GM19035 (cell line): ENCODE measurements at regions not wholly inside any gene's neighbourhood (a gene's known extent, or its start where the extent isn't known, plus 50 kb on each side); places are given as distances from the start of the nearest gene placed in this dataset.
"Not testable (repeated sequence)": the region's sequence is repeated elsewhere in the genome, so short reads cannot be mapped to it uniquely, and the experiment has no call there.

Experiments
- ATAC-seq: cut with Tn5 transposase; IDR thresholded peaks from one replicate; pipeline ENCODE4 v1.9.1; 2021; ENCODE audit not compliant: unreplicated experiment

DNA sequence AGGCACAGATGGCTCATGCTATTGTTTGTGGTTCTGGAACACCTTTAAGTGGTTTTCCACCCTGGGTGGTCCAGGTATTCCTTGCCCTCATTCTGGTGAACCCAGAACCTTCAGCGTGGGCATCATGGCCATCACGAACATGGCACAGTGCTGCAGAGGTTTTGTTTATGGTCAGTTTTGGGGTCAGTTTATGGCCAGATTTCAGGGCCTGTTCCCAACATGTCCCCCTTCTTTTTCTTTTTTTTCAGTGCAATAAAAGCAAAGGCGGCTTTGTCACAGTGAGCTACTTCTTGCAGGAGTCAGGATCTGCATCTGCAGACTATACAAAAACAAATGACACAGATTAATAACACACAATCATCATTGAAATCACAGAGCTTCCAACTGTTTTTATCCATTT is 1085.0 kb upstream of the ALCAM start:
- no peak for ATAC-seq

DNA sequence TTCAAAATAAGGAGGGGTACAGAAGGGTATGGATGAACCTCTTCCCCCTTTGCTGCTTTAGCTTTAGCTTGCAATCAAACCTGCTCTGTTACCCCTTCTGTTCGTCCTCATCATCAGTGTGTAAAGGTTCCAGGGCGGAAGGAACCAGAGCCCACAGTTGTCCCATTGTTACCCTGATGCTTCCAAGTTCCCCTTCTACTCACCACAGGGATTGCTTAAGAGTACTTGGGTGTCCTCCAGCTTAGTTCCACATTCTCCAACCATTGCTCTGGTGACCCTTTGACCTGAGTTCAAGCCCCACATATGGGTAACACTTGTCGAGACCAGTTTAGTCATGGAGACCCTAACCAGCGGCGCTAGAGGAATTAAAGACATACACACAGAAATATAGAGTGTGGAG is 1080.1 kb upstream of the ALCAM start:
- ATAC-seq = no peak

DNA sequence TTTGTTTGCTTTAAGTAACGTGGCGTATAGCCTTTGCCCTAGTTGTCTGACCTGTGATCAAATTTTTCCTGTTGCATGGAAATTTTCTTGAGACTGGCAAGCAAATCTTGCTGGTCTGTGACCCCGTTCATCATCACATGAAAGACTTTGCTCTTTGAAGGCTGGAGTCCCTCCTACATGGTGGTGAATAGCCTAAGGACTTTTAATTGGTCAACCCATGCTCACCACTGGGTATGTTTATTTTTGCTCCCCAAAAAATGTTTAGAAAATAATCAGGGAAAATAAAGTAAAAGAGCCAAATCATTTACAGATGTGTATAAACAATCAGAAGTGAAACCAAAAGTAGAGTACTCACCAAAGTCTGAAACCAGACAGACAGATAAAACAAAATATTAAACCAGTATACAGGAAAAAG is 1075.3 kb upstream of the ALCAM start:
- peak; percentile 77 for ATAC-seq

DNA sequence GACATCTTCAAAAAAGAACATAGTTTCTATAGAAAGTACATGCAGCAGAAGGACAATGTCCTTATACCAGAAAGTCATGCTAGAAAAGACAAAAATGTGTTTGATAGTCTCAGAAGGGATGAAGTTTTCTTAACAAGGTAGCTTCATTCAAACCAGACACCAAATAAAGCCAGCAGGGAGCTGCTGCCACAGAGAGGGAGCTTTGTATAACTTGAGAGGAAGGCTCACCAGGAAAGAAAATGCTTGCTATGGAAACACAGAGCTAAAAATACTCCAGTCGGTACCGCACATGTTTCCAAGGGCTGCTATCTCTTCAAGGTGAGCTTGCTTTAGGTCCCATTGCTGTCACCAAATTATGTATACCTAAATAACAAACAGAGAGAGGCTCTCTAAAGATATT is 1074.8 kb upstream of the ALCAM start:
- ATAC-seq = peak; percentile 28

DNA sequence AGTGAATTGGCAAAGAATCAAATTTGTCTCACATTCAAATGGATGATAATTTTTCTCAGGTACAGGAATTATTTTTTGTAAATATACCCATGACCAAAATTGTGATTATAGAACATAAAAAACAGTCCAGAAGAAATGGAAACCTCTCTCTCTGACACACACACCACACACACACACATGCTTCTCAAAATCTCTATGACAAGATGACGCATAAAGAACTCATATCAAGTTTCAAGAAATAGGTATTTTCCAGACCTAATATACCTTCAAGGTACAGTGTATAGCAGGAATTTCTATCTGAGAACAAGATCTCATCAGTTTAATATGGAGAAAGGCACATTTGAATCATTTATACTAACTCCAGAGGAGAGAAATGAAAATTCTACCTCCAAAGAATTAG is 1069.1 kb upstream of the ALCAM start:
- ATAC-seq = no peak

DNA sequence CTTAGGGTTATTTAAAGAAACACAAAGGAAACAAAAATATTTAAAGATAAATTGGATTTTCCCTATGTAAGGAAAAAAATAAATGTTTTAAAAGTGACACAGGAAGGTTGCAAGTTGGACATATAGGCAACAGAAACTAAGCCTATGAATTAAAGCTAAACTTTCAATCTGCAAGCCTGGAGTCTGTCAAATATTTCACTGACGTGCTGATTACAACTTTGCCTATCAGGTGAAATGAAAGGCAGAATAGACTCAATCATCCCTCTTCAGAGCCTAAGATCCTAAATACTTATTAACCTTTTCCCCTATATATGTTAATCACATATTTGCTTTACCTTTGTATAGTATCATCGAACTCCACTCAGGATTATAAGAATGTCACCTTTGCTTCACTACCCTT is 1068.0 kb upstream of the ALCAM start:
- ATAC-seq = no peak

DNA sequence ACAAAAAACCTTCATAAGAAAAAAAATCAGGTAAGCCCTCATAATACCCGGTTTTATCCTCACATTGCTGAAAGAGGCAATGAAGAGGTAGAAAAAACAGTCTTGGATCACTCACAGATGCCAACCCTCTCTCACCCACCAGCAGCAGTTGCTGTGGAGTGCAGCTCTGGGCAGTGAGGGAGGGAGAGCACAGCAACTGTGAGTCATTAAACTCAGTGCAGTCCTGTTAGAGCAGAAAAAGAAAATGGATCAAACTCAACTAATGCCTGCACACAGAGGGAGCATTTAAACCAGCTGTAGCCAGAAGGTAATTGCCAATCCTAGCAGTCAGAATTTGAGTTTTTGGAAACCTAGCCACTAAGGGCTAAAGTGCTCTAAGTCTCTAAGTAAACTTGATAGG is 1050.6 kb upstream of the ALCAM start:
- ATAC-seq = no peak

DNA sequence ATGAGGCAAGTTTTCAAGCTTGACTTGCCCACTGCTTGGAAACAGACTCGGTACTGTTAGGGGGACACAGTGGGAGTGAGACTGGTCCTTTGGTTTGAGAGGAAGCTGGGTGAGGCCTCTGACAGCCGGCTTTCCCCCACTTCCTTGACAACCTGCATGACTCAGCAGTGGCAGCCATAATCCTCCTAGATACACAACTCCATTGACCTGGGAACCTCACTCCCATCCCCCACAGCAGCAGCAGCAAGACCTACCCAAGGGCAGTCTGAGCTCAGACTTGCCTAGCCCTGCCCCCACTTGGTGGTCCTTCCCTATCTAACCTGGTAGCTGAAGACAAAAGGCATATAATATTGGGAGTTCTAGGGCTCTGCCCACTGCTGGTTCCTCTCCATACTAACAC is 1043.5 kb upstream of the ALCAM start:
- no peak for ATAC-seq

DNA sequence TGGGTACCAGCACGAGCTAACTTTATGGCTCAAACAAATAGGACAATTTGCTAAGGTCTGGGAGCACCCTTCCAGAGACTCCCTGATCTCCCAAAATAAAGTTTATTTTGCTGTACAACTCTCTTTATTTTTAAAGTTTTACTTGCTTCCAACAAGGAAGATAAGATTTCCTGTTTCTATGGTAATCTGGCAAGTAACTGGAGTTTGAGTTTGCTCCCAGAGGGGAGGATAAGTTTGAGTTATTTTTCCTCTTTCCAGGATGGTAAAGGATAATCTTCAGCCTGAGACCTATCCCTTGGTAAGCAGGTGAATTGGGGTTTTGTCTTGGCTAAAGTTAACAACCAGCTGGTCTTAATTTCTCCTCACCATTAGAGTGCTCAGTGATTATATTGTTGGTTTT is 1019.4 kb upstream of the ALCAM start:
- ATAC-seq = no peak

DNA sequence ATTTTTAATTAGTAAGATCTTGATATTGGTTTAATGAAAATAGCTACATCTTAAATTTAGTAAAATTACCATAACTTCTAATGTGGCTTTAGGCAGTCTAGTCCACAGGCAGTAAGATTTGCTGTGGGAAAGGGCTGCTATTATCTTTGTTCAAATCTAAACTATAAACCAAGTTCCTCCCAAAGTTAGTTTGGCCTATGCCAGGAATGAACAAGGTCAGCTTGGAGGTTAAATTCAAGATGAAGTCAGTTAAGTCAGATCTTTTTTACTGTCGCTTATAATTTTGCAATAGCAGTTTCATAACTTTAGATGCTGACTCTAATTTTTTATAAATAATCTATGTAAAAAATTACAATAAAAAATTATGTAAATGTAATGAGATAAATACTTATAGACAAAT is 1016.9 kb upstream of the ALCAM start:
- ATAC-seq = no peak

DNA sequence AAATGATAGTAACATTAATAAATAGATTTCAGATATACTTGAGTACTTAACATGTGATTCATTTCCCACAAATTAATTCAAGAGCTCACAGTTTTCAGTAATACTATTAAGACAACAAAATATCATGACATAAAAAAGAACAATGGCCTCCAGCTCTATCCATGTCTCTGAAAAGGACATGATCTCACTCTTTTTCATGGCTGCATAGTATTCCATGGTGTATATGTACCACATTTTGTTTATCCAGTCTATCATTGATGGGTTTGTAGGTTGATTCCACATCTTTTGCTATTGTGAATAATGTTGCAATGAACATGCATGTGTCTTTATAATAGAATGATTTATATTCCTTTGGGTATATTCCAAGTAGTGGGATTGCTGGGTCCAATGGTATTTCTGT is 1012.8 kb upstream of the ALCAM start:
- no peak for ATAC-seq

DNA sequence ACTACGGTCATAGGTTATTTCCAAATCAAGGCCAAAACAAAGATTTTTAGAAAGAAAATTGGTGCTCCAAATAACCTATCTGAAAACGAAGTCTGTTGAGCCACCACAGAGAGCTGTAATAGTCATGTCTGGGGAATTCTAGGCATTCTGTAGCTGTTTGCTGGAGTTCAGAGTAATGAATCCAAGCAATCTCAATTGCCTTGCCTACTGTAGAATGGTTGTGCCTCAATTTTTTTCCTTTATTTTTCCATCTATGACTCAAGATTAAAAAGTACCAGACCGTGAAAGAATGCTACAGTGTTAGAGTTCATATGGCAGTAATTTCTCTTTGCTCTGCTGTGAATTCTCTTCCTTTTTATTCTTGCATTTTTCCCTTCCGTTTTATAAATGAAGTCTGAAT is 1007.2 kb upstream of the ALCAM start:
- no peak for ATAC-seq

DNA sequence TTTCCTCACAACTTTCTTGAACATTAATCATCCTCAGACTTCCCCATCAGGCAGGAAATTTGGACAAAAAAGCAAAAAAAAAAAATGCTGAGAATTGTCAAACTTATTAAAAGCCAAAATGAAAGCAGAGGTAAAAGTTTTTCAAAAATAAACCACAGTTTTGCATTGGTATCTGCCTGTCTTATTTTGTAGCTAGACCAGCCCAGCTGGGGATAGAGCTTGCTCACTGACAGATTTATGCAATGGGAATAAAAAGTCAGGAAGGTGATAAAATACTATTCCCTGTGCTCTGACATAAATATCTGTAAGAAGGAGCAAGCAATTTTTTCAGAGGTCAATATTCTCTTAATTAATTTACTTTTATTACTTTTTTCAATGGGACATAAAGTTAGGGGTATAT is 1006.7 kb upstream of the ALCAM start:
- ATAC-seq = no peak

DNA sequence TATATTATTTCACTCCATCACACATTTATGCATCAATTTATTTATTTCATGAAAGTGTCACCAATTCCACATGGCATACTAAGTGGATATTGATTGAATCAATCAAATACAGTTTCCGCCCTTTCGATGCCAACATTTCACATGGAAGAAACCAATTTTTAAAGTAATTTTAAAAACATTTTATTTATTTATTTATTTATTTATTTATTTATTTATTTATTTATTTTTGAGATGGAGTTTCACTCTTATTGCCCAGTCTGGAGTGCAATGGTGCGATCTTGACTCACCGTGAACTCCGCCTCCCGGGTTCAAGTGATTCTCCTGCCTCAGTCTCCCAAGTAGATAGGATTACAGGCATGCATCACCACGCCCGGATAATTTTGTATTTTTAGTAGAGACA is 1005.0 kb upstream of the ALCAM start:
- ATAC-seq = not testable (repeated sequence)

DNA sequence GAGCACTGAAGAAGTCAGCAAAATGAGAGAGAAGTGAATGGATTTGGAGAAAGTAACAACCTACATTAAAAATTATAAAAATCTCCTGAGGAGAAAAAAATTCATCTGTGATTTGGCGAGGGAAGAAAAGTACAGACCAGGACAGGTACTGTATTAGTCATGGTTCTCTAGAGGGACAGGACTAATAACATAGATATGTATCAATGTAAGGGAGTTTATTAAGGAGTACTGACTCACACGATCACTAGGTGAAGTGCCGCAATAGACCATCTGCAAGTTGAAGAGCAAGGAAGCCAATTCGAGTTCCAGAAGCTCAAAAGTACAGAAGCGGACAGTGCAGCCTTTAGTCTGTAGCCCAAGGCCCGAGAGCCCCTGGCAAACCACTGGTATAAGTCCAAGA is 1004.4 kb upstream of the ALCAM start:
- ATAC-seq = no peak

DNA sequence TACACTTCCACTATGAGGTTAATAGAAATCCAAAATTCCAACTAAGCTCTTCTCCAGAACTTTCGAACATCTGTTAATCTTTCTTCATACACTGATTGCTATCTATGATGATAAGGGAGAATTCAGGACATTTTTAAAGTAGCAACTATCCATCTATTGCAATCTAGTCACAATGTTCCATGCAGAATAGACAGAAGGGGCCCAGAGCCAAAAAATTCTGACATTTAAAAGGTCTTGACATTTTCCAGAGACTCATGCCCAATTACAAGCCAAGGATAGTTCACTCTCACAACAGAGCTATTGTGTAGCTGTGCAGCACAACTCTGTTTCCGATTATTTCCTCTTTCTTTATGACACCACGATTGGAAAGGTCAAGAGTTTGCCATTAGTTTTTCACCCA is 999.7 kb upstream of the ALCAM start:
- no peak for ATAC-seq

DNA sequence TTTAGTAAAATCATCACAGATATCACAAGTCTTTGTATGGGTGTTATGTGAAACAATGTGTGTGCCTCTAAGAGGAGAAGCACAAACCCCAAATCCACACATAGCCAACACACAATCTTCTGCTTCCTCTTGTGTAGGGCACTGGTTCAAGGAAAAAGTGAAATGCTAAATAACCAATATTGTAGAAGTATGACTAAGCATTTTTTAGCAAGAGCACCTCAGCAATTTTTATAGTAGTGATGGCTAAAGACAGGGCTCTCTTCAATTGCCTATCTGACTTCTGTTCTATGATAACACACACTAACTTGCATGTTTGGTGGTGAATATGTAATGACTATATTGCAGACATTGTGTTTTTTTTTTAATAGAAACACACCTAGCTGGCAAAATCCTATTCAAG is 997.9 kb upstream of the ALCAM start:
- ATAC-seq = no peak

DNA sequence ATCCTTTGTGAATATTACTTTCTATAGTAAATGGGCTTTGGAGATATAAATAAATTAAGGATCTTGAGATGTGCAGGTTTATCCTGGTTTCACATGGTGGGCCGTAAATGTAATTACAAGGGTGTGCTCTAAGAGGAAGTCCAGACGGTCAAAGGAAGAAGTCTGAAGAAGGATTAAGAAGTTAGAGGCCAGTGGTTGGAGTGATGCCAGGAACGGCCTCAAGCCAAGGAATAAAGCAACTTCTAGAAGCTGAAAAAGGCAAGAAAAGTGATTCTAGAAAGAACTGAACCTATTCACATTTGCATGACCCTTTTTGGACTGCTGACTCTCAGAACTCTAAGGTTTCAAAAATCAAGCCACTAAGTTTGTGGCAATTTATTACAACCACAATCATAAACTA is 981.3 kb upstream of the ALCAM start:
- ATAC-seq = no peak

DNA sequence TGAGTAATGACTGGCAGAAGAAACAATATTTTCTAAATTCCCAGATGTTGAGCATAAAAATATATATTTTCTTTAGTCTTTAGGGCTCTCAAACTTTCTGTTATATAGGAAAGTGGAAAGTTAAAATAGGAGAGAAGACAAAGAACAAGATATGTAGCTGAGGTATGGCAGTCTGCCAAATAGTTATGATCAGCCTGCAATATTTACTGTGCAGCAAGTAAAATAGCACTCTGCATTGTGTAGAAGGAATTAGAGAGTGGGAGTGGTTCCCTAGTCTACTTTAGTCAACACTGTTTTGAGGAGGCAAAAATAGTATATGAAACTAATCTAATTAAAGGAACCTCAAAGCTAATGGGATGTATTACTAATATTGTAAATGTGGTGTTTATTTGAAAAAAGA is 978.1 kb upstream of the ALCAM start:
- no peak for ATAC-seq

DNA sequence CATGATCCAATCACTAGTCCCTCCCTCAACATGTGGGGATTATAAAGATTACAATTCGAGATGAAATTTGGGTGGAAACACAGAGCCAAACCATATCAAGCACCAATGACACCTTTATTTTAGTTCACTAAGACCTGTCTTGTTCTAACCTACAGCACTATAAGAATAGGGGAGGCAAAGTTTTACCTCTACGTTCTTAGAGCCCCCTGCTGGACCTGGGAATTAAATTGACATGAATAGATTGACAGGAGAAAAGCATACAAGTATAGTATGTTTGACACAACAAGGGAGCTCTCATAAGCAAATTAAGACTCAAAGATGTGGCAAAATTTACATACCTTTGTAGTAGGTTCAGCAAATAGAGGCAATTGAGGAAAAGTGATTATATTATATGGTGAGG is 974.4 kb upstream of the ALCAM start:
- ATAC-seq = no peak

DNA sequence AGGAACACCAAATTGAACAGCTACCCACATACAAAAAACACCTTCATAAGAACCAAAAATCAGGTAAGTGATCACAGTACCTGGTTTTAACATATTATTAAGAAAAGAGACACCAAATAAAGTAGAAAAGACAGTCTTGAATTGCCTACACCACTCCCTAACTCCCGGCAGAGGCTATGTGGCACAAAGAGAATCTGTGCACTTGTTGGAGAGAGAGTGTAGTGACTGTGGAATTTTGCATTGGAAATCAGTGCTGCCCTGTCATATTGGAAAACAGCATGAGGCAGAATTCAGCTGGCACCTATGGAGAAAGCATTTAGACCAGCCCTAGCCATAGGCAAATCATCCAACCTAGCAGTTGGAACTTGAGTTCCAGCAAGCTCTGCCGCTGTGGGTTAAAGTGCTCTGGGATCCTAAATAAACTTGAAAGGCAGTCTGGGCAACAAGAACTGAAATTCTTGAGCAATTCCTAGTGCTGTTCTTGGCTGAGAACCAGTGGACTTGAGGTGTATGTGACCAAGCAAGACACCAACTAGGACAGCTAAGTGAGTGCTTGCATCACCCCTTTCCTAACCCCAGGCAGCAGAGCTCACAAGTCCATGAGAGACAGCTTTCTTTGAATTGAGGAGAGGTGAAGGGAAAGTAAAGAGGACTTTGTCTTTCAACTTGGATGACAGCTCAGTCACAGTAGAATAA is 969.6 kb upstream of the ALCAM start:
- no peak for ATAC-seq

DNA sequence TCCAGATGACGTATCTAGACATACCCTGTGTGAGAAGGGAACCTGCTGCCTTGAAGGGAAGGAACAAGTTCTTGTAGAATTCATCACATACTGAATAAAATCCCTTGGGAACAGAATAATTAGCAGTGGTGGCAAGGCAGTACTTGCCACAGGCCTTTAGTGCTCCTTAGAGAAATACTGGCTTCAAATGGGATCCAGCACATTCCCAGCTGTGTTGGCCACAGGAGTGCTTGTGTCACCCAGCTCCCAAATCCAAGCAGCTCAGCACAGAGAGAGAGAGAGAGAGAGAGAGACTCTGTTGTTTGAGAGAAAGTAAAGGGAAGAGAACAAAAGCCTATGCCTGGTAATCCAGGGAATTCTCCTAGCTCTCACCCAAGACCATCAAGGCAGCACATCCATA is 969.0 kb upstream of the ALCAM start:
- ATAC-seq = no peak

DNA sequence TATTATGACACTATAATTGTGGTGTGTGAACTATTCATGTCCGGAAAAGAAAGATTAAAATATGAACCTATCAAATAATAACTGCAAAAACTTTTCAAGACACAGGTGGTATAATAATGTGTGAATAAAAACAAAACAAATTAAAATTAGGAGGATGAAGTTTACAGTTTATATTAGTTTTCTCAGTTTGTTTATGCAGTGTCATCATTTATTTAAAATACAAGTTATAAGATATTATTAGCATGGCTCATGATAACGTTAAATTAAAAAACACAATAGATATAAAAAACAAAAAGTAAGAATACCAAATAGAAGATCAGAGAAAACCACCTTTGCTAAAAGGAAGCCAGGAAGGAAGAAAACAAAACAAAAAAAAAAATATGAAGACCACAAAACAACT is 963.8 kb upstream of the ALCAM start:
- no peak for ATAC-seq

DNA sequence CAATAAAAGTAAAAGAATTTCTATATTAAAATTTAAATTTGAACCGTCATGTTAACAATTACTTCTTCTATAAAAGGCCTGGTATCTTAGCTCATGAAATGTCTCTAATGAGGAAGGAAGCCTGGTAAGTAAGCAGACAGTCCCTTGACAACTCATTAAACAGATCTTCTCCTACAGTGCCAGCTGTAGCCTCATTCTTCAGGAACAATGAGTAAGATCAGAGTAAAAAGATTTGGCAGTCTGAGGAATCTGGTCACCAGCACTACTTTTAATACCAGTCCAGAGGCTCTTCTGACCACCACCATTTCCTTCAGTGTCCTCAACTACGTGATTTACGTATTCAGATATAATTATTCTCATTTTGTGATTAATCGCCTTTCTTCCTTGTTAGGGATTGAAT is 955.0 kb upstream of the ALCAM start:
- ATAC-seq = no peak
